Gastroesophageal sphincter (tissue), 3 donors: ENCODE measurements at regions not wholly inside any gene's neighbourhood (a gene's known extent, or its start where the extent isn't known, plus 50 kb on each side); places are given as distances from the start of the nearest gene placed in this dataset.

Experiments used
- EP300 ChIP-seq: sonication (generic); formaldehyde crosslinking; IDR thresholded peaks from one replicate; pipeline ENCODE4 v1.6.1; 2017; ENCODE audit warnings: antibody characterized with exemption, mild to moderate bottlenecking
- POLR2A ChIP-seq, 2 donors: fragments of 450-650 bp; IDR thresholded peaks; one replicate each; pipeline ENCODE4 v1.6.1; 2017; ENCODE audit warnings: antibody characterized with exemption in 2 of 2, mild to moderate bottlenecking in 2 of 2, moderate library complexity in 1 of 2
- POLR2AphosphoS5 ChIP-seq: sonication (generic); formaldehyde crosslinking; IDR thresholded peaks from one replicate; pipeline ENCODE4 v1.6.1; 2017; ENCODE audit warnings: antibody characterized with exemption
- TF ChIP-seq, protein P1 (sequence below), 4 experiments: fragments of 200-600 bp in 2 of 4; fragments of 450-650 bp in 2 of 4; sonication (generic) in 1 of 4; IDR thresholded peaks; one replicate each; pipeline ENCODE4 v1.5.1; 2017 to 2019; ENCODE audit warnings: antibody characterized with exemption in 4 of 4, mild to moderate bottlenecking in 2 of 4, moderate library complexity in 2 of 4

DNA sequence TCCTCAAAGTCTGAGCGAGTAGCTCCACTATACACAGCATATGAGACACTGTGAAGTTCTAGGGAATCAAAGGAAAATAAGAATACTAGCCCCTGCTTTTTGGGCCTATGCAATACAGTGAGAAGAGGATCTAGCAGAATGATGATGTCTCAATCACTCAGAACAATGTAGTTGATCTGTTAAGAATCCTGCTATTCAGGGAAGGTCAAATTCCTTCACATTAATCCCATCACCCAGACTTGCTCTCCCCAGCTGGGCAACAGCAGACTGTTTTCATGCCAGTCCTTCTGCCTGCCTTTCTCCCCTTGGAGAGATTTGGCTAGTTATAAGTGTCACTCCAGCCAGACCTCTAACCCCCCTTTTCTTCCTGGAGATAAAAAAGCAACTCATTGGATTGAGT lies 230.0 kb upstream of the EPHA4 start:
- TF ChIP-seq POLR2AphosphoS5 (no peak), EP300 (no peak), POLR2A (IDR thresholded peaks at IDR 0.05) (no peak)
- TF ChIP-seq, protein P1, sequence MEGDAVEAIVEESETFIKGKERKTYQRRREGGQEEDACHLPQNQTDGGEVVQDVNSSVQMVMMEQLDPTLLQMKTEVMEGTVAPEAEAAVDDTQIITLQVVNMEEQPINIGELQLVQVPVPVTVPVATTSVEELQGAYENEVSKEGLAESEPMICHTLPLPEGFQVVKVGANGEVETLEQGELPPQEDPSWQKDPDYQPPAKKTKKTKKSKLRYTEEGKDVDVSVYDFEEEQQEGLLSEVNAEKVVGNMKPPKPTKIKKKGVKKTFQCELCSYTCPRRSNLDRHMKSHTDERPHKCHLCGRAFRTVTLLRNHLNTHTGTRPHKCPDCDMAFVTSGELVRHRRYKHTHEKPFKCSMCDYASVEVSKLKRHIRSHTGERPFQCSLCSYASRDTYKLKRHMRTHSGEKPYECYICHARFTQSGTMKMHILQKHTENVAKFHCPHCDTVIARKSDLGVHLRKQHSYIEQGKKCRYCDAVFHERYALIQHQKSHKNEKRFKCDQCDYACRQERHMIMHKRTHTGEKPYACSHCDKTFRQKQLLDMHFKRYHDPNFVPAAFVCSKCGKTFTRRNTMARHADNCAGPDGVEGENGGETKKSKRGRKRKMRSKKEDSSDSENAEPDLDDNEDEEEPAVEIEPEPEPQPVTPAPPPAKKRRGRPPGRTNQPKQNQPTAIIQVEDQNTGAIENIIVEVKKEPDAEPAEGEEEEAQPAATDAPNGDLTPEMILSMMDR (IDR thresholded peaks at IDR 0.05) = no peak
